Left kidney (tissue), 1 donor: ENCODE measurements at regions not wholly inside any gene's neighbourhood (a gene's known extent, or its start where the extent isn't known, plus 50 kb on each side); places are given as distances from the start of the nearest gene placed in this dataset.

Experiments
- DNase-seq: peaks from one replicate; pipeline ENCODE4 v3.0.0-alpha.2; 2013

DNA sequence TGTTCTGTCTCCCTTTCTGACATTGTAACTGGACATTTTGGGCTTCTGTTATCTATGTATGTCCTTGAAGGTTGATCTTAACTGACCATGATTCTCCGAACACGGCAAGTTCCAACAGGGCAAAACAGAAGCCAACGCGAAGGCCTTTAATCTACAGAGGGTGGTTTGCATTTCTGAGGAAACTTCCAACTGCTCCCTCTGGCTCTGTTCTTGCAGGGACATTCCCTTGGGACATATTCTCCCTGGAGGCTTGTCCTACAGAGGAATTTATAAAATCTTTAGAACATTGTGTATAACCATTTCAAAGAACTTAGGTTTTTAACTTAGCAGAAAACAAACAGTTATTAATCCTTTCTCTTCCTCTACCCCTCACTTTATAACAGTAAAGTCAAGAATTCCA lies 189.0 kb upstream of the CDYL start:
- no peak for DNase-seq

DNA sequence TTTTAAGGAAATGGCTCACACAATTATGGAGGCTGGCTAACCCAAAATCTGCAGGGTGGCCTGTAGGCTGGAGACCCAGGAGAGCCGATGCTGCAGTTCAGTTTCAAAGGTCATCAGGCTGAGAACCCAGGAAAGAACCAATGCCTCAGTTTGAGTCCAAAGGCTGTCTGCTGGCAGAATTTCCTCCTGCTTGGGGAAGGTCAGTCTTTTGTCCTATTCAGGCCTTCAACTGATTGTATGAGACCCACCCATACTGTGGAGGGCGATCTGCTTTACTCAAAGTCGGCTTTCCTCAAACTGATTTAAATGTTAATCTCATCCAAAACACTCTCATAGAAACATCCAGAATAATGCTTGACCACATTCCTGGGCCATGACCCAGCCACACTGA lies 189.7 kb upstream of the CDYL start:
- DNase-seq: no peak

DNA sequence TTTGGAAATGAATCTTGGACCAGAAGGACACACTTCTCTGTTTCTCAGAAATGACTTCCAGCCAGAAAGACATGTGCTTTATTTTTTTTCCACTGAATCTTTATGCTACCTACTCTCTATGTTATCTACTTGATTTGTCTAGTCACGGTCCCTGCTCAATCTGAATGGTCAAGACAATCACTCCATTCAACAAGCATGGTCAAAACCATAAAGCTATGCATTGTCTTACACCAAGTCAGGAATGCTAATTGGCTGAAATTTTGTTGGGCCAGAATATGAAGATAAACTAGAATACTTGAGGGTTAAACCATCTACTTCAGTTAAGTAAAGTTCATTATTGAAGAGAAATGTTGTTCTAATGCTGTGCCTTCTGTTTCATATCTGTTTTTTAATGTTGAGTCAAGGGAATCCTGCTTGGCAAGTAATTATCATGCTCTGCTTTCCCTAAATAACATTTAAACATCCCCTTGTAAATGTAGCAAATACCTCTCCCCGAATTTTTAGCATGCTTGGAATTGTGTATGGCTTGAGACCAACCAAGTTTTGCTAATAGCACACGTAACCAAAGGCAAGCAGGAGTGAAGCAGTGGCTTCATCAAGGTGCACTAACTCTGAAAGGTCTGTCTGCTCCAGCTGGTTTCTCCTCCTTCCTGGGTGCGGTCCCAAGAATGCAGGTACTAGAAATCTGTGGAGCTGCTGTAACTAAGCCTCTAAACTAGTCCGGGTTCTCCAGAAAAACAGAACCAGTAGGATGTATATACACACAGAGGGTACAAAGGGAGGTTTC lies 190.3 kb upstream of the CDYL start:
- DNase-seq: no peak

- DNase-seq: no peak
Observed at GRCh38 chr6:4584801-4585200, 191.4 kb upstream of the CDYL start.

- no peak for DNase-seq
Observed at GRCh38 chr6:4582506-4583417, 193.4 kb upstream of the CDYL start.

- DNase-seq: no peak
Observed at GRCh38 chr6:4581468-4582385, 194.5 kb upstream of the CDYL start.

- DNase-seq: no peak
Observed at GRCh38 chr6:4580361-4580760, 195.8 kb upstream of the CDYL start.

- no peak for DNase-seq
Observed at GRCh38 chr6:4577406-4577805, 198.8 kb upstream of the CDYL start.

DNA sequence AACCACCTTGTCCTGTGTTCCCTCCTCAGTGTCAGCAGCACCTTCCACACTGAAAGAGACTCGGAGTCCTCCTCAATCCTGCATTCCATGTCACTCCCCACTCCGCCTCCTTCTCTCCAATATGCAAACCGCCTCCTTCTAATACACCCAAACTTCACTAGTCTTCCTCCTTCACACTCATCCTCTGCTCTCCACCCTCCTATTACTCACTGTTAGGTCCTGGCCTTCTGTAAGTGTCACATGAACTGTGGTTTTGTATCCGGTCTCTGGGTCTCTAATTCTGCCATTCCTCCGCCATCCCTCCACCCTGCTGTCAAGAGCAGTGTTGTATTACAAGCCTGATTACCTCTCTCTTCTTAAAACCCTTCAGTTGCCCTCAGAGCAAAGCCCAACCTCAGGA lies 200.5 kb upstream of the CDYL start:
- no peak for DNase-seq

DNA sequence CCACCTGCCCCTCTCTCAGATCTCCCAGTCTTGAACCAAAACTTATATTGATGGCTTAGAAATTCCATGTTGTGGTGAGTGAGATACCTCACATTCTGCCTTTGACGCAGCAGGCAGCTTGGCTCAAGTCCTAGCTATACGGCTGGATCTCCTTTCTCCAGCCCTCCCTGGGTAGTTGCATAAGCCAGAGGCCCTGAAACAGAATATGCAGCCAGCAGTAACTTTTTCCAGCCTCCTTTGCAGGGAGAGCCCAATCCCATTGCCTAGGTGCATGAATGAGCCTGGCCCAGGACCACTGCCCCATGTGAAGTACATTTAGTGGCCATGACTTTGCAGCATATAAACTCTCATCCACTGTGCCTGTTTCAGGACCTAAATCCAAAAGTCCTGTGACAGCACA lies 202.2 kb upstream of the CDYL start:
- DNase-seq: no peak

GRCh38 chr6:4571011-4571410 lies 205.2 kb upstream of the CDYL start:
- DNase-seq: no peak

GRCh38 chr6:4568138-4568537 lies 208.1 kb upstream of the CDYL start:
- DNase-seq: no peak

- DNase-seq: no peak
Observed at GRCh38 chr6:4567141-4567540, 209.1 kb upstream of the CDYL start.

- DNase-seq: no peak
Observed at GRCh38 chr6:4565301-4566250, 210.6 kb upstream of the CDYL start.

GRCh38 chr6:4564801-4565271 lies 211.4 kb upstream of the CDYL start:
- DNase-seq: no peak

- DNase-seq: no peak
Observed at GRCh38 chr6:4563877-4564276, 212.3 kb upstream of the CDYL start.

DNA sequence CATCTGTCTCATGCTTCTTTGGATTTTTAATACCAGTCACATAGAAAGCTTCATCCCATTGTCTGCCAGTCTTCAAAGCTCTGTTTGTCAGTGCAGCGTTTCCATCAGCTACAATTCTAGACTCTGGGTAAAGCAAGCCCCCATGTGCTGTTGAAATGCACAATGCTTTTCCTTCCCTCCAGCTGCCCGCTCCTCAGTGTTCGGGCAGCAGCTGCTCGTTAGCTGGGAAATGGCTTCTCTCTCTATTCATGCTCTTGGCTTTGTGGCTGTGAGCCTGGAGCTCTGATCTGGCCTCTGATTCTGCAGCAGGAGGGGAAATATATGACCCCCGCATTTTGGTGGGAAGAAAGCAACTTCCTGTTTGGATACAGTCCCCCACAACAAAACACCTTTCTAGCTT lies 213.0 kb upstream of the CDYL start:
- no peak for DNase-seq

- no peak for DNase-seq
Observed at GRCh38 chr6:4561773-4562400, 214.3 kb upstream of the CDYL start.

- no peak for DNase-seq
Observed at GRCh38 chr6:4561078-4561435, 215.1 kb upstream of the CDYL start.

DNA sequence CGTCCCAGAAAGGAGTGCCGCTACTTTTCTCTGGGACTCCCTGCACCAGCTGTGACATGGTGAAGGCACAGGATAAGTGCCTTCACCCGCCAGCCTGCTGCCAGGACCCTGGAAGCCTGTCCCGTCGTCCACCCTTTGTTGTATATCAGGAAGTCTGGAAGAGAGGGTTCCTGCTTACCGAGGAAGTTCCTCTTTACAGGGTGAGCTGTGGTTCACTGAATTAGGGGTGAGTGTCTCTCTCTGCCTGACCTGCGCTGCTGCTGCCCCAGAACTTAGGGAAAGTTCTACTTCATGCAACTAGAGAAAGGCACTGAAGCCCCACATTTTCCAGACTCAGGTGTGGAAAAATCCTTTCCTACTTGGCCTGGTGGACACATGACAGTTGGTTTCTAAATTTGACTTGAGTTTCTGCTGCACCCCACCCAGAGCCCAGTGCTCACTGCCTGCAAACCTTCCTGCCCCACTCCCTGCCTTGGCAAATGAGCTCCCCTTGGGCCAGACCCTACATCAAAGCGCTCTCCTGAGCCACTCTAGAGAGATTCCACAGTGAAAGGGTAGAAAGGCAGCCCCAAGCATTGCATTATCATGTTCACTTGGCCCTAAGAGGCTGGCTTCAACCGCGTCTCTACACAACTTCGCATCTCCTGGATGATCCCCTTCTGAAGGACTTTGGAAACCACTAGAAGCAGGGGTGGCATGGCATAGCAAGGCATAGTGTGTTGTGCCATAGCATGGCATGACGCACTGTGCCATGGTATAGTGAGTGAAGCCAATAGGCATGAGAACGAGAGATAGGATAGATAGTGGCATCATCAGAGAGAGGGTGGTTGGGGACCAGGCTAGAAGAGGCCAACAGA lies 215.8 kb upstream of the CDYL start:
- DNase-seq: no peak
